ENCODE measurements at regions not wholly inside any gene's neighbourhood (a gene's known extent, or its start where the extent isn't known, plus 50 kb on each side); places are given as distances from the start of the nearest gene placed in this dataset.
"Not testable (repeated sequence)": the region's sequence is repeated elsewhere in the genome, so short reads cannot be mapped to it uniquely, and the experiment has no call there.

GRCh38 chr6:145087034-145087433 is 648.3 kb downstream of the EPM2A start:
- Histone ChIP-seq H3K9me3 (ENCODE audit: control insufficient read depth, low read length) (no peaks in the 10 kb centered on the region), H3K36me3 (ENCODE audit: control insufficient read depth, insufficient read depth, low read length) (no peaks in the 10 kb centered on the region), H3K4me3 (ENCODE audit: extremely low read depth, insufficient read depth, low read length, poor library complexity, severe bottlenecking) (no peak overlapping the region), H3K27ac (ENCODE audit: low read depth, low read length, severe bottlenecking) (no peak overlapping the region), H3K4me1 (ENCODE audit: control insufficient read depth, insufficient read depth, low read length, poor library complexity, severe bottlenecking) (no peaks in the 10 kb centered on the region)
- WGBS, 2 experiments (ENCODE audit: insufficient coverage in 2 of 2), result 86 to 94% methylated on average over 1 to 2 of the region's 3 CpGs

GRCh38 chr6:145090801-145091585 is 644.3 kb downstream of the EPM2A start:
- Histone ChIP-seq H3K27ac (ENCODE audit: low read depth, low read length, severe bottlenecking) (no peak overlapping the region), H3K4me3 (ENCODE audit: extremely low read depth, insufficient read depth, low read length, poor library complexity, severe bottlenecking) (no peak overlapping the region), H3K36me3 (ENCODE audit: control insufficient read depth, insufficient read depth, low read length) (no peaks in the 10 kb centered on the region), H3K4me1 (ENCODE audit: control insufficient read depth, insufficient read depth, low read length, poor library complexity, severe bottlenecking) (no peaks in the 10 kb centered on the region), H3K9me3 (ENCODE audit: control insufficient read depth, low read length) (no peaks in the 10 kb centered on the region)
- WGBS, 2 experiments (ENCODE audit: insufficient coverage in 2 of 2), result no CpG with 5 or more reads among the region's 4 CpGs

GRCh38 chr6:145091586-145092142 is 643.7 kb downstream of the EPM2A start:
- H3K27ac ChIP-seq (ENCODE audit: low read depth, low read length, severe bottlenecking), result no peak overlapping the region
- 86% methylated on average over 1 to 2 of the region's 2 CpGs for WGBS, 2 experiments (ENCODE audit: insufficient coverage in 2 of 2)
- peaks cover under 1% of the 10 kb centered on the region for H3K9me3 ChIP-seq (ENCODE audit: control insufficient read depth, low read length)

GRCh38 chr6:145092554-145092953 is 642.8 kb downstream of the EPM2A start:
- 100% methylated on average over 1 to 3 of the region's 4 CpGs for WGBS, 2 experiments (ENCODE audit: insufficient coverage in 2 of 2)
- Histone ChIP-seq H3K4me3 (ENCODE audit: extremely low read depth, insufficient read depth, low read length, poor library complexity, severe bottlenecking) (no peak overlapping the region), H3K36me3 (ENCODE audit: control insufficient read depth, insufficient read depth, low read length) (no peaks in the 10 kb centered on the region), H3K9me3 (ENCODE audit: control insufficient read depth, low read length) (peaks cover 9% of the 10 kb centered on the region), H3K4me1 (ENCODE audit: control insufficient read depth, insufficient read depth, low read length, poor library complexity, severe bottlenecking) (no peaks in the 10 kb centered on the region), H3K27ac (ENCODE audit: low read depth, low read length, severe bottlenecking) (no peak overlapping the region)

More at GRCh38 chr6:145091586-145092142, 643.7 kb downstream of the EPM2A start:
- H3K4me1 ChIP-seq (ENCODE audit: control insufficient read depth, insufficient read depth, low read length, poor library complexity, severe bottlenecking), result no peaks in the 10 kb centered on the region
- H3K4me3 ChIP-seq (ENCODE audit: extremely low read depth, insufficient read depth, low read length, poor library complexity, severe bottlenecking), result no peak overlapping the region
- H3K36me3 ChIP-seq (ENCODE audit: control insufficient read depth, insufficient read depth, low read length), result no peaks in the 10 kb centered on the region

GRCh38 chr6:145093226-145093625 is 642.1 kb downstream of the EPM2A start:
- Histone ChIP-seq H3K27ac (ENCODE audit: low read depth, low read length, severe bottlenecking) (no peak overlapping the region), H3K4me3 (ENCODE audit: extremely low read depth, insufficient read depth, low read length, poor library complexity, severe bottlenecking) (no peak overlapping the region), H3K36me3 (ENCODE audit: control insufficient read depth, insufficient read depth, low read length) (no peaks in the 10 kb centered on the region), H3K9me3 (ENCODE audit: control insufficient read depth, low read length) (peaks cover 13% of the 10 kb centered on the region), H3K4me1 (ENCODE audit: control insufficient read depth, insufficient read depth, low read length, poor library complexity, severe bottlenecking) (no peaks in the 10 kb centered on the region)
- WGBS, 2 experiments (ENCODE audit: insufficient coverage in 2 of 2), result 100% methylated on average over 1 of the region's 2 CpGs; no CpG with 5 or more reads in 1 of the 2 experiments

- WGBS, 2 experiments (ENCODE audit: insufficient coverage in 2 of 2), result 88% methylated on average over 1 of the region's 1 CpG; no CpG with 5 or more reads in 1 of the 2 experiments
- Histone ChIP-seq H3K27ac (ENCODE audit: low read depth, low read length, severe bottlenecking) (no peak overlapping the region), H3K4me1 (ENCODE audit: control insufficient read depth, insufficient read depth, low read length, poor library complexity, severe bottlenecking) (no peaks in the 10 kb centered on the region), H3K4me3 (ENCODE audit: extremely low read depth, insufficient read depth, low read length, poor library complexity, severe bottlenecking) (no peak overlapping the region), H3K36me3 (ENCODE audit: control insufficient read depth, insufficient read depth, low read length) (no peaks in the 10 kb centered on the region), H3K9me3 (ENCODE audit: control insufficient read depth, low read length) (peaks cover 17% of the 10 kb centered on the region)
Measured at GRCh38 chr6:145096846-145097245, 638.5 kb downstream of the EPM2A start.

GRCh38 chr6:145098127-145098526 is 637.2 kb downstream of the EPM2A start:
- not testable (repeated sequence) for H3K27ac ChIP-seq (ENCODE audit: low read depth, low read length, severe bottlenecking); H3K36me3 ChIP-seq (ENCODE audit: control insufficient read depth, insufficient read depth, low read length); H3K4me1 ChIP-seq (ENCODE audit: control insufficient read depth, insufficient read depth, low read length, poor library complexity, severe bottlenecking); H3K4me3 ChIP-seq (ENCODE audit: extremely low read depth, insufficient read depth, low read length, poor library complexity, severe bottlenecking)
- 84 to 88% methylated on average over 3 to 4 of the region's 6 CpGs for WGBS, 2 experiments (ENCODE audit: insufficient coverage in 2 of 2)
- H3K9me3 ChIP-seq (ENCODE audit: control insufficient read depth, low read length), result peaks cover 17% of the 10 kb centered on the region

GRCh38 chr6:145099713-145100112 is 635.6 kb downstream of the EPM2A start:
- peaks cover 17% of the 10 kb centered on the region for H3K9me3 ChIP-seq (ENCODE audit: control insufficient read depth, low read length)
- 78 to 90% methylated on average over 1 of the region's 1 CpG for WGBS, 2 experiments (ENCODE audit: insufficient coverage in 2 of 2)
- no peaks in the 10 kb centered on the region for H3K4me1 ChIP-seq (ENCODE audit: control insufficient read depth, insufficient read depth, low read length, poor library complexity, severe bottlenecking)
- H3K4me3 ChIP-seq (ENCODE audit: extremely low read depth, insufficient read depth, low read length, poor library complexity, severe bottlenecking), result no peak overlapping the region
- H3K27ac ChIP-seq (ENCODE audit: low read depth, low read length, severe bottlenecking), result no peak overlapping the region
- H3K36me3 ChIP-seq (ENCODE audit: control insufficient read depth, insufficient read depth, low read length), result no peaks in the 10 kb centered on the region

GRCh38 chr6:145110109-145110508 is 625.2 kb downstream of the EPM2A start:
- H3K4me3 ChIP-seq (ENCODE audit: extremely low read depth, insufficient read depth, low read length, poor library complexity, severe bottlenecking), result no peak overlapping the region
- H3K4me1 ChIP-seq (ENCODE audit: control insufficient read depth, insufficient read depth, low read length, poor library complexity, severe bottlenecking), result no peaks in the 10 kb centered on the region
- H3K27ac ChIP-seq (ENCODE audit: low read depth, low read length, severe bottlenecking), result no peak overlapping the region
- WGBS, 2 experiments (ENCODE audit: insufficient coverage in 2 of 2), result 83% methylated on average over 1 of the region's 1 CpG; no CpG with 5 or more reads in 1 of the 2 experiments
- no peaks in the 10 kb centered on the region for H3K9me3 ChIP-seq (ENCODE audit: control insufficient read depth, low read length)
- H3K36me3 ChIP-seq (ENCODE audit: control insufficient read depth, insufficient read depth, low read length), result no peaks in the 10 kb centered on the region

- H3K4me1 ChIP-seq (ENCODE audit: control insufficient read depth, insufficient read depth, low read length, poor library complexity, severe bottlenecking); H3K27ac ChIP-seq (ENCODE audit: low read depth, low read length, severe bottlenecking); H3K4me3 ChIP-seq (ENCODE audit: extremely low read depth, insufficient read depth, low read length, poor library complexity, severe bottlenecking); H3K9me3 ChIP-seq (ENCODE audit: control insufficient read depth, low read length); H3K36me3 ChIP-seq (ENCODE audit: control insufficient read depth, insufficient read depth, low read length): not testable (repeated sequence)
- 100% methylated on average over 1 of the region's 2 CpGs for WGBS, 2 experiments (ENCODE audit: insufficient coverage in 2 of 2)
Measured at GRCh38 chr6:145111407-145111806, 623.9 kb downstream of the EPM2A start.

GRCh38 chr6:145112711-145113148 is 622.6 kb downstream of the EPM2A start:
- Histone ChIP-seq H3K27ac (ENCODE audit: low read depth, low read length, severe bottlenecking) (no peak overlapping the region), H3K4me3 (ENCODE audit: extremely low read depth, insufficient read depth, low read length, poor library complexity, severe bottlenecking) (no peak overlapping the region), H3K4me1 (ENCODE audit: control insufficient read depth, insufficient read depth, low read length, poor library complexity, severe bottlenecking) (no peaks in the 10 kb centered on the region), H3K9me3 (ENCODE audit: control insufficient read depth, low read length) (no peaks in the 10 kb centered on the region), H3K36me3 (ENCODE audit: control insufficient read depth, insufficient read depth, low read length) (no peaks in the 10 kb centered on the region)
- WGBS, 2 experiments (ENCODE audit: insufficient coverage in 2 of 2), result 91 to 95% methylated on average over 5 to 7 of the region's 7 CpGs
